HEK293 (cell line): ENCODE measurements at regions not wholly inside any gene's neighbourhood (a gene's known extent, or its start where the extent isn't known, plus 50 kb on each side); places are given as distances from the start of the nearest gene placed in this dataset.

Experiments used
- TCF7L2 ChIP-seq: IDR thresholded peaks from 2 replicates; pipeline ENCODE4 v1.6.1; 2011; ENCODE audit warnings: low read depth, mild to moderate bottlenecking, inconsistent platforms, low read length, moderate library complexity, borderline replicate concordance
- ZBTB1 ChIP-seq: fragments of 450-650 bp; formaldehyde crosslinking; IDR thresholded peaks from 2 replicates; pipeline ENCODE4 v1.5.1; 2016; ENCODE audit warnings: missing biosample characterization, missing genetic modification characterization
- ZNF138 ChIP-seq: fragments of 450-650 bp; formaldehyde crosslinking; IDR thresholded peaks from 2 replicates; pipeline ENCODE4 v1.5.1; 2016; ENCODE audit warnings: missing biosample characterization, missing genetic modification characterization, borderline replicate concordance
- ZNF785 ChIP-seq: fragments of 450-650 bp; formaldehyde crosslinking; IDR thresholded peaks from 2 replicates; pipeline ENCODE4 v1.5.1; 2016; ENCODE audit warnings: missing biosample characterization, missing genetic modification characterization
- TF ChIP-seq, protein P1 (sequence below): IDR thresholded peaks from 2 replicates; pipeline ENCODE4 v1.6.1; 2011; ENCODE audit warnings: mild to moderate bottlenecking, low read depth, low read length, borderline replicate concordance

- TF ChIP-seq, protein P1, sequence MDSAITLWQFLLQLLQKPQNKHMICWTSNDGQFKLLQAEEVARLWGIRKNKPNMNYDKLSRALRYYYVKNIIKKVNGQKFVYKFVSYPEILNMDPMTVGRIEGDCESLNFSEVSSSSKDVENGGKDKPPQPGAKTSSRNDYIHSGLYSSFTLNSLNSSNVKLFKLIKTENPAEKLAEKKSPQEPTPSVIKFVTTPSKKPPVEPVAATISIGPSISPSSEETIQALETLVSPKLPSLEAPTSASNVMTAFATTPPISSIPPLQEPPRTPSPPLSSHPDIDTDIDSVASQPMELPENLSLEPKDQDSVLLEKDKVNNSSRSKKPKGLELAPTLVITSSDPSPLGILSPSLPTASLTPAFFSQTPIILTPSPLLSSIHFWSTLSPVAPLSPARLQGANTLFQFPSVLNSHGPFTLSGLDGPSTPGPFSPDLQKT = no peak
- TF ChIP-seq TCF7L2 (no peak), ZNF138 (tag by site-specific recombination) (no peak), ZBTB1 (tag by site-specific recombination) (no peak), ZNF785 (tag by site-specific recombination) (no peak)
Observed at GRCh38 chr11:39365809-39366436, 2093.5 kb downstream of the LRRC4C start.
